ENCODE measurements at regions not wholly inside any gene's neighbourhood (a gene's known extent, or its start where the extent isn't known, plus 50 kb on each side); places are given as distances from the start of the nearest gene placed in this dataset.

DNA sequence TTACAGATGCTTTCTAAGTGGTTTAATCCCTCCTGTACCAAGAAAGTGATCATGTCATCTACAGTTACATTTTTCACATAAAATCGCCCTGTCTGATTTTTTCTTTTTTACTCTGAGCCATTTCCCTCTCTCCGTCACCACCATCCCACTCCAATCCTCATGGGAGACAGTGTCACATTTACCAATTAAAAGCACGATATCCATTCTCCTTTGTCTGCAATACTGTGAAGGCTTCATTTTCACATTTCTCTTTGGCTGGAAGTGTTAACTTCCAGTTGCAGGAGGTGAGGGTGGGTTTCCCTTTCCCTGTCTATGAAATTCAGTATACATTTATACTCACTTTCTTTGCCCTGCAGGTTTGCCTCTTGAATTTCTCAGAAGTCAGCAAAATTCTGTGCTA is 372.7 kb upstream of the CNR1 start:
- TF ChIP-seq ZFX (IDR thresholded peaks at IDR 0.05), result no peak
- TF ChIP-seq, protein P1, sequence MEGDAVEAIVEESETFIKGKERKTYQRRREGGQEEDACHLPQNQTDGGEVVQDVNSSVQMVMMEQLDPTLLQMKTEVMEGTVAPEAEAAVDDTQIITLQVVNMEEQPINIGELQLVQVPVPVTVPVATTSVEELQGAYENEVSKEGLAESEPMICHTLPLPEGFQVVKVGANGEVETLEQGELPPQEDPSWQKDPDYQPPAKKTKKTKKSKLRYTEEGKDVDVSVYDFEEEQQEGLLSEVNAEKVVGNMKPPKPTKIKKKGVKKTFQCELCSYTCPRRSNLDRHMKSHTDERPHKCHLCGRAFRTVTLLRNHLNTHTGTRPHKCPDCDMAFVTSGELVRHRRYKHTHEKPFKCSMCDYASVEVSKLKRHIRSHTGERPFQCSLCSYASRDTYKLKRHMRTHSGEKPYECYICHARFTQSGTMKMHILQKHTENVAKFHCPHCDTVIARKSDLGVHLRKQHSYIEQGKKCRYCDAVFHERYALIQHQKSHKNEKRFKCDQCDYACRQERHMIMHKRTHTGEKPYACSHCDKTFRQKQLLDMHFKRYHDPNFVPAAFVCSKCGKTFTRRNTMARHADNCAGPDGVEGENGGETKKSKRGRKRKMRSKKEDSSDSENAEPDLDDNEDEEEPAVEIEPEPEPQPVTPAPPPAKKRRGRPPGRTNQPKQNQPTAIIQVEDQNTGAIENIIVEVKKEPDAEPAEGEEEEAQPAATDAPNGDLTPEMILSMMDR (conservative IDR thresholded peaks at IDR 0.05), result no peak
